WERI-Rb-1 (cell line): ENCODE measurements at regions not wholly inside any gene's neighbourhood (a gene's known extent, or its start where the extent isn't known, plus 50 kb on each side); places are given as distances from the start of the nearest gene placed in this dataset.
"Not testable (repeated sequence)": the region's sequence is repeated elsewhere in the genome, so short reads cannot be mapped to it uniquely, and the experiment has no call there.

ENCODE experiments used
- DNase-seq: peaks from one replicate; pipeline ENCODE4 v3.0.0-alpha.2; 2020
- H3K27ac ChIP-seq: fragments of 250-450 bp; sonication (Bioruptor Pico); 2 replicates; pipeline ENCODE4 v1.5.1; 2020; ENCODE audit warnings: mild to moderate bottlenecking, moderate library complexity
- H3K27me3 ChIP-seq: fragments of 250-450 bp; sonication (Bioruptor Pico); 2 replicates; pipeline ENCODE4 v1.5.1; 2021; ENCODE audit warnings: mild to moderate bottlenecking, low read depth, moderate library complexity; ENCODE audit not compliant: insufficient read depth, severe bottlenecking
- H3K36me3 ChIP-seq: fragments of 250-450 bp; sonication (Bioruptor Pico); 2 replicates; pipeline ENCODE4 v1.5.1; 2020; ENCODE audit warnings: mild to moderate bottlenecking, moderate library complexity
- H3K4me3 ChIP-seq: 2 replicates; pipeline ENCODE4 v1.5.1; 2011; ENCODE audit warnings: low read depth, mild to moderate bottlenecking, control low read depth, low read length
- H3K9me3 ChIP-seq: fragments of 250-450 bp; sonication (Bioruptor Pico); 2 replicates; pipeline ENCODE4 v1.5.1; 2021; ENCODE audit warnings: mild to moderate bottlenecking, moderate library complexity; ENCODE audit not compliant: severe bottlenecking
- CTCF ChIP-seq: IDR thresholded peaks from 2 replicates; pipeline ENCODE4 v1.5.1; 2011; ENCODE audit warnings: low read depth, mild to moderate bottlenecking, control low read depth, inconsistent platforms, low read length

GRCh38 chr5:53403758-53404157, 76.7 kb upstream of the FST start:
- no peaks in the 10 kb centered on the region for H3K9me3 ChIP-seq
- DNase-seq: no peak
- no peaks in the 10 kb centered on the region for H3K27me3 ChIP-seq
- H3K36me3 ChIP-seq: no peaks in the 10 kb centered on the region
- no peak overlapping the region for H3K4me3 ChIP-seq
- TF ChIP-seq CTCF: no peak
- H3K27ac ChIP-seq: no peak overlapping the region

GRCh38 chr5:53405396-53405795, 75.0 kb upstream of the FST start:
- Histone ChIP-seq H3K9me3 (no peaks in the 10 kb centered on the region), H3K4me3 (no peak overlapping the region), H3K27me3 (no peaks in the 10 kb centered on the region), H3K36me3 (no peaks in the 10 kb centered on the region), H3K27ac (no peak overlapping the region)
- no peak for TF ChIP-seq CTCF
- DNase-seq: no peak

- Histone ChIP-seq H3K36me3 (no peaks in the 10 kb centered on the region), H3K9me3 (no peaks in the 10 kb centered on the region), H3K27ac (no peak overlapping the region), H3K27me3 (no peaks in the 10 kb centered on the region), H3K4me3 (no peak overlapping the region)
- DNase-seq: no peak
- no peak for TF ChIP-seq CTCF
Measured at GRCh38 chr5:53406630-53407316, 73.7 kb upstream of the FST start.

GRCh38 chr5:53407373-53407772, 73.1 kb upstream of the FST start:
- Histone ChIP-seq H3K36me3 (no peaks in the 10 kb centered on the region), H3K9me3 (no peaks in the 10 kb centered on the region), H3K27ac (no peak overlapping the region), H3K27me3 (no peaks in the 10 kb centered on the region), H3K4me3 (no peak overlapping the region)
- no peak for TF ChIP-seq CTCF
- DNase-seq: no peak

GRCh38 chr5:53411388-53411787, 69.0 kb upstream of the FST start:
- H3K4me3 ChIP-seq: no peak overlapping the region

GRCh38 chr5:53412499-53412898, 67.9 kb upstream of the FST start:
- H3K4me3 ChIP-seq, H3K9me3 ChIP-seq, DNase-seq: not testable (repeated sequence)

More at GRCh38 chr5:53411388-53411787, 69.0 kb upstream of the FST start:
- DNase-seq: no peak
- no peak for TF ChIP-seq CTCF
- no peak overlapping the region for H3K27ac ChIP-seq
- H3K9me3 ChIP-seq: no peaks in the 10 kb centered on the region
- H3K27me3 ChIP-seq: no peaks in the 10 kb centered on the region
- H3K36me3 ChIP-seq: no peaks in the 10 kb centered on the region

More at GRCh38 chr5:53412499-53412898, 67.9 kb upstream of the FST start:
- H3K27ac ChIP-seq, H3K36me3 ChIP-seq, H3K27me3 ChIP-seq: not testable (repeated sequence)
